Loucy (cell line): ENCODE measurements at regions not wholly inside any gene's neighbourhood (a gene's known extent, or its start where the extent isn't known, plus 50 kb on each side); places are given as distances from the start of the nearest gene placed in this dataset.

Source experiments
- H2AFZ ChIP-seq: fragments of 200-600 bp; sonication (generic); 2 replicates; pipeline ENCODE4 v1.6.0; 2016; ENCODE audit warnings: antibody characterized with exemption, mild to moderate bottlenecking, low read length, moderate library complexity
- H3F3A ChIP-seq: fragments of 200-600 bp; 2 replicates; pipeline ENCODE4 v1.6.0; 2016; ENCODE audit warnings: antibody characterized with exemption, low read depth, mild to moderate bottlenecking
- H3K27me3 ChIP-seq: fragments of 200-600 bp; sonication (generic); 2 replicates; pipeline ENCODE4 v1.6.1; 2014; ENCODE audit warnings: low read length, mild to moderate bottlenecking; ENCODE audit not compliant: insufficient read depth, poor library complexity, severe bottlenecking
- H3K36me3 ChIP-seq: fragments of 200-600 bp; sonication (generic); 2 replicates; pipeline ENCODE4 v1.6.1; 2016; ENCODE audit warnings: low read length; ENCODE audit not compliant: insufficient read depth
- H3K4me1 ChIP-seq: fragments of 200-600 bp; sonication (generic); 2 replicates; pipeline ENCODE4 v1.5.1; 2014; ENCODE audit warnings: low read length, mild to moderate bottlenecking; ENCODE audit not compliant: insufficient read depth, poor library complexity, severe bottlenecking
- H3K4me2 ChIP-seq: fragments of 200-600 bp; sonication (generic); 2 replicates; pipeline ENCODE4 v1.6.0; 2014; ENCODE audit warnings: antibody characterized with exemption, low read length, low read depth, mild to moderate bottlenecking; ENCODE audit not compliant: poor library complexity, severe bottlenecking
- H3K4me3 ChIP-seq: fragments of 200-600 bp; sonication (generic); 2 replicates; pipeline ENCODE4 v1.5.1; 2014; ENCODE audit warnings: low read length, mild to moderate bottlenecking, mixed read lengths; ENCODE audit not compliant: poor library complexity, severe bottlenecking
- H3K79me2 ChIP-seq: fragments of 200-600 bp; sonication (generic); 2 replicates; pipeline ENCODE4 v1.6.1; 2014; ENCODE audit warnings: low read length; ENCODE audit not compliant: insufficient read depth
- H3K9ac ChIP-seq: fragments of 200-600 bp; sonication (generic); 2 replicates; pipeline ENCODE4 v1.6.0; 2014; ENCODE audit warnings: mild to moderate bottlenecking, low read depth, low read length, moderate library complexity; ENCODE audit not compliant: poor library complexity, severe bottlenecking
- H3K9me2 ChIP-seq: fragments of 200-600 bp; sonication (generic); replicated peaks from 2 replicates; pipeline ENCODE4 v1.6.1; 2016; ENCODE audit warnings: low read depth, low read length, mixed read lengths
- H3K9me3 ChIP-seq: fragments of 200-600 bp; sonication (generic); 2 replicates; pipeline ENCODE4 v1.6.1; 2014; ENCODE audit warnings: mild to moderate bottlenecking, antibody characterized with exemption, low read length, low read depth; ENCODE audit not compliant: insufficient read depth
- H4K20me1 ChIP-seq: fragments of 200-600 bp; sonication (generic); 2 replicates; pipeline ENCODE4 v1.6.0; 2014; ENCODE audit warnings: antibody characterized with exemption, low read length, mild to moderate bottlenecking; ENCODE audit not compliant: insufficient read depth, poor library complexity, severe bottlenecking
- CTCF ChIP-seq: fragments of 200-600 bp; sonication (generic); conservative IDR thresholded peaks from 2 replicates; pipeline ENCODE4 v1.5.1; 2014; ENCODE audit warnings: mild to moderate bottlenecking, antibody characterized with exemption, low read length
- EZH2phosphoT487 ChIP-seq: fragments of 200-600 bp; IDR thresholded peaks from 2 replicates; pipeline ENCODE4 v1.6.1; 2018; ENCODE audit warnings: antibody characterized with exemption, mild to moderate bottlenecking, moderate library complexity, borderline replicate concordance

- Histone ChIP-seq H3F3A (no peaks in the 10 kb centered on the region), H3K79me2 (no peaks in the 10 kb centered on the region), H2AFZ (no peak overlapping the region), H3K36me3 (no peaks in the 10 kb centered on the region), H3K4me1 (no peaks in the 10 kb centered on the region), H3K4me3 (no peak overlapping the region), H3K9me3 (no peaks in the 10 kb centered on the region), H3K4me2 (no peak overlapping the region), H3K9me2 (no peaks in the 10 kb centered on the region), H3K27me3 (no peaks in the 10 kb centered on the region), H3K9ac (no peak overlapping the region), H4K20me1 (no peaks in the 10 kb centered on the region)
- no peak for TF ChIP-seq EZH2phosphoT487
- TF ChIP-seq CTCF: no peak
Observed at GRCh38 chr18:56214706-56215105, 423.7 kb downstream of the TXNL1 start.

- no peaks in the 10 kb centered on the region for H3K9me2 ChIP-seq
- H3K36me3 ChIP-seq: no peaks in the 10 kb centered on the region
- no peaks in the 10 kb centered on the region for H4K20me1 ChIP-seq
- H3K79me2 ChIP-seq: no peaks in the 10 kb centered on the region
- H3K4me3 ChIP-seq: no peak overlapping the region
- no peaks in the 10 kb centered on the region for H3K9me3 ChIP-seq
- H3K4me1 ChIP-seq: no peaks in the 10 kb centered on the region
- no peak overlapping the region for H2AFZ ChIP-seq
- no peaks in the 10 kb centered on the region for H3F3A ChIP-seq
- H3K4me2 ChIP-seq: no peak overlapping the region
- H3K9ac ChIP-seq: no peak overlapping the region
- TF ChIP-seq CTCF (no peak), EZH2phosphoT487 (no peak)
- H3K27me3 ChIP-seq: no peaks in the 10 kb centered on the region
Observed at GRCh38 chr18:56210520-56210919, 427.9 kb downstream of the TXNL1 start.

- no peak overlapping the region for H2AFZ ChIP-seq
- no peak overlapping the region for H3K4me2 ChIP-seq
- H3K36me3 ChIP-seq: no peaks in the 10 kb centered on the region
- no peaks in the 10 kb centered on the region for H3K9me3 ChIP-seq
- H3K4me1 ChIP-seq: no peaks in the 10 kb centered on the region
- H3K79me2 ChIP-seq: no peaks in the 10 kb centered on the region
- H3K9me2 ChIP-seq: no peaks in the 10 kb centered on the region
- no peaks in the 10 kb centered on the region for H3F3A ChIP-seq
- no peak overlapping the region for H3K4me3 ChIP-seq
- no peaks in the 10 kb centered on the region for H3K27me3 ChIP-seq
- no peak overlapping the region for H3K9ac ChIP-seq
- no peaks in the 10 kb centered on the region for H4K20me1 ChIP-seq
- TF ChIP-seq EZH2phosphoT487 (no peak), CTCF (no peak)
Observed at GRCh38 chr18:56207989-56208388, 430.4 kb downstream of the TXNL1 start.
